RWPE1 (cell line): ENCODE measurements at regions not wholly inside any gene's neighbourhood (a gene's known extent, or its start where the extent isn't known, plus 50 kb on each side); places are given as distances from the start of the nearest gene placed in this dataset.

Experiments used
- CTCF ChIA-PET: fragments of 350-600 bp; sonication (Branson Sonifier 250); formaldehyde crosslinking; extraction: SDS; loops from one replicate; lab custom pipeline; 2021; lab: Yijun Ruan, JAX
- POLR2A ChIA-PET: fragments of 400-600 bp; formaldehyde crosslinking; extraction: SDS; loops from one replicate; lab custom pipeline; 2020; ENCODE audit warnings: antibody characterized with exemption; ENCODE audit not compliant: low non-redundant PET; lab: Yijun Ruan, JAX
- DNase-seq: peaks from one replicate; pipeline ENCODE4 v3.0.0; 2012; ENCODE audit warnings: low spot score
- H3K27ac ChIP-seq: fragments of 450-650 bp; 2 replicates; pipeline ENCODE4 v1.5.1; 2017
- TF ChIP-seq, protein P1 (sequence below): fragments of 450-650 bp; conservative IDR thresholded peaks from 2 replicates; pipeline ENCODE4 v1.5.1; 2017; ENCODE audit warnings: low read depth, mild to moderate bottlenecking

DNA sequence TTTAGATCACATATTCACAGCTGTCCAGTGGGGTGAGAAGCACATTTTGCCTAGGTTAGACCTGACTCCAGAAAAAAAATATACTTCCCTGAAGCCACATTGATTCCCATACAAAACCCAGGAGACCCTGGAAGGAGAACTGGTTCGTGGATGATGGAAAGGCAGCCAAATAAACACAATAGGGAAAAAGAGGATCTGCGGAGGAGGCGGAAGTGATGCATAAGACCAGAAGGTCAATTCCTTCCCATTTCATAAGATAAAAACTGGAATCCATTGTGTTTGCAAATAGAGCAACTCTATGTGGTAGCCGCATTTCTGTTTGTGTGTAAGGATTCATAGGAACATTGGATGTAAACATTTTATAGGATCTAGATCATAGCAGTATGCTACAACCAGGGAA lies 781.9 kb upstream of the GRM7 start:
- no peak for DNase-seq
- H3K27ac ChIP-seq: no peak overlapping the region
- TF ChIP-seq, protein P1, sequence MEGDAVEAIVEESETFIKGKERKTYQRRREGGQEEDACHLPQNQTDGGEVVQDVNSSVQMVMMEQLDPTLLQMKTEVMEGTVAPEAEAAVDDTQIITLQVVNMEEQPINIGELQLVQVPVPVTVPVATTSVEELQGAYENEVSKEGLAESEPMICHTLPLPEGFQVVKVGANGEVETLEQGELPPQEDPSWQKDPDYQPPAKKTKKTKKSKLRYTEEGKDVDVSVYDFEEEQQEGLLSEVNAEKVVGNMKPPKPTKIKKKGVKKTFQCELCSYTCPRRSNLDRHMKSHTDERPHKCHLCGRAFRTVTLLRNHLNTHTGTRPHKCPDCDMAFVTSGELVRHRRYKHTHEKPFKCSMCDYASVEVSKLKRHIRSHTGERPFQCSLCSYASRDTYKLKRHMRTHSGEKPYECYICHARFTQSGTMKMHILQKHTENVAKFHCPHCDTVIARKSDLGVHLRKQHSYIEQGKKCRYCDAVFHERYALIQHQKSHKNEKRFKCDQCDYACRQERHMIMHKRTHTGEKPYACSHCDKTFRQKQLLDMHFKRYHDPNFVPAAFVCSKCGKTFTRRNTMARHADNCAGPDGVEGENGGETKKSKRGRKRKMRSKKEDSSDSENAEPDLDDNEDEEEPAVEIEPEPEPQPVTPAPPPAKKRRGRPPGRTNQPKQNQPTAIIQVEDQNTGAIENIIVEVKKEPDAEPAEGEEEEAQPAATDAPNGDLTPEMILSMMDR: no peak
- ChIA-PET CTCF (no interaction called here), POLR2A (no interaction called here)

DNA sequence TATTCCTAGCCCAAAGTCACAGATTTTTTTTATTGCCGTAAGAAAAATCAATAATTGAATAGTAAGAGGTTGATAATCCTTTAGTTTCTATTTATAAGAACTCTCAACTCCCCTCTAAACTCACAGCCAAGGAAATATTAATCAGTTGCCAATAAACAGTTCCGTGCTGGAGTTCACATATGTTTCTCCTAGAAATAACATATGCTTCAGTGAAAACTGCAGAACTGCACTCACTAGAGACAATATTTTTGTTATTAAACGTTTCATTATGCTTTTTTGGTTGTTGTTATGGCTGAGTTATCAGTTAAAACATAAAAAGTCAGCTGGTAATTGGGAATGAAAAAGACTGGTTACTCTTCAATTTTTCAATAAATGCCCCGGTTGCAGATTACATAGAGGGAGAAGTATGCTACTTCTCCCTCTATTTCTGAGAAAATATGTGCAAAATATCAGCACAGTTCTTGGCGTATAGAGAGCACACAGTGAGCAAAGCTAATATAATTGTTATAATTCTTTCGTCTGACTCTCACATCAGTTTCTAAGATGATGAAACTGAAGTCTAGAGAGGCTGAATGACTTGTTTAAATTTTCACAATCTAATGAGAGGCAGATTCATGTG lies 781.2 kb upstream of the GRM7 start:
- TF ChIP-seq, protein P1: no peak
- no peak for DNase-seq
- ChIA-PET CTCF (no interaction called here), POLR2A (no interaction called here)
- H3K27ac ChIP-seq: no peak overlapping the region

DNA sequence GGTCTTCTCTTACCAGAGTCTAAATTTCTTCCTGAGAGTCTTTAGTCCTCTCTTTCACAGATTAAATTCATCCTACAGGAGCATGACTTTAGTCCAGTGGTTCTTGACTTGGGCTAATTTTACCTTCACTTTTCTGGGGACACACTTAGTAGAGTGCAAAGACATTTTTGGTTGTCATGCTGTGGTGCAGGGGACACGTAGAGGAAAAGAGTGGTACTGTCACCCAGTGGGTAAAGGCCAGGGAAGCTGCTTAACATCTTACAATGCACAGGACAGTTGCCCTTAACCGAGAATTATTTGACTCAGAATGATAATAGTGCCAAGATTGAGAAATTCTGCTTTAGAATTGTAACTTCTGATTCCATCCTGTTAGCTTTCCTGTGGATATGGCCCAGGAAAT lies 772.5 kb upstream of the GRM7 start:
- ChIA-PET CTCF (no interaction called here), POLR2A (no interaction called here)
- no peak overlapping the region for H3K27ac ChIP-seq
- TF ChIP-seq, protein P1: no peak
- DNase-seq: no peak

DNA sequence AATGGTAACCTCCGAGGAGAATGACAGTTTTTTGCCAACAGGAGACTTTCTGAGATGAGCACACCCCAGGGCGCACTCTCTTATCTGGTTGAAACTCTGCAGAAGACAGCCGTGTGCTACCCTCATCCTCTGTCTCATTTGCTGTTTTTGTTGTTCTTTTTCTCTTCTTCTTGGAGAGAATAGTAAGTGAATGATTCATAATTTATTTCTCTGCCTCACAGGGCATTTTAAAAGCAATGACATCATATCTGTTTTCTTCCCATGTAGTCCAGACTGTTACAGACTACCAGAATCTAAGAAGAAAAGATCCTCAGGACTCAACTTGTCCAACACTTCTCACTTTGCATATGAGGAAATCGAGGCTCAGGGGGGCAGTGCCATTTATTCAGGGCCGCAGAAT lies 771.1 kb upstream of the GRM7 start:
- POLR2A ChIA-PET: no interaction called here
- no peak overlapping the region for H3K27ac ChIP-seq
- no peak for DNase-seq
- TF ChIP-seq, protein P1: no peak
- CTCF ChIA-PET: no interaction called here

DNA sequence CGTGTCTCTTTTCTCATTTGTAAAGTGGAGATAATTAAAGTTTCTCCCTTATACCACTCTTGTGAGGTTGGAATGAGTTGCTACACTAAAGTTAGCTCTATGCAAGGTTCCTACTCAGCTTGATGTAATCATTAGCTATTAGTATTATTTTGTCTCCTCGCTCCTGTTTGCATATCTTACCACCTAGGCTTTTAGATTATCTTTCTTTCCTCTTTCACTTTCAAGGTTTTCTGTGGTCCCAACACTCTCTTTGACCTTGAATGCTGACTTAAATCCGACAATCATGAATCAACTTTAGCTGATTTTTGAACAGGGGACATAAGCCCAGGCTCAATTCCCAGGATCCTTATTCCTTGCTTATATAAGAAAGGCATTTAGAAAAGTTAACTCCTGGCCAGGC lies 769.7 kb upstream of the GRM7 start:
- TF ChIP-seq, protein P1: no peak
- CTCF ChIA-PET: no interaction called here
- H3K27ac ChIP-seq: no peak overlapping the region
- POLR2A ChIA-PET: no interaction called here
- no peak for DNase-seq

DNA sequence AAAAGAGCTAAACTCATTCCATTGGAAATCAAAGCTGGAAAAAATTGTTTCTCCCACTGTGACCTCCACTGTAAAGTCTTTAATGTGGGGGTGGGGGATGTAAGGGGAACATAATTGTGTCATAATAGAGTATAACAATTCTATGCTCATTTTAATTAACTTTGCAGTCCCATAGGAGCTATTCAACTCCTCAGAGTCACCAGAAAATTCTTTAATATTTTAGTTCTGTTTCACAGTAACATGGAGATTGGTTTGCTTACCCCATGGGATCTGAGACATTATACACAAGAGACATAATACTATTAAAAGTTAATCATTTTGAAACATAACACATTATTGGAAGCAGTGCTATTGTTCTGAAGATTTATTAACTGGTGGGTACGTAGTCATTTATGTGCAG lies 765.9 kb upstream of the GRM7 start:
- POLR2A ChIA-PET: no interaction called here
- no peak overlapping the region for H3K27ac ChIP-seq
- no peak for DNase-seq
- TF ChIP-seq, protein P1: no peak
- CTCF ChIA-PET: no interaction called here
